SK-N-SH (cell line): ENCODE measurements at regions not wholly inside any gene's neighbourhood (a gene's known extent, or its start where the extent isn't known, plus 50 kb on each side); places are given as distances from the start of the nearest gene placed in this dataset.

Source experiments
- CTCF ChIA-PET: fragments of 300-600, 350-600 bp; formaldehyde crosslinking; extraction: SDS; loops from one replicate; lab custom pipeline; 2021; lab: Yijun Ruan, JAX
- POLR2A ChIA-PET: fragments of 350-600 bp; sonication (Branson Sonifier 250); formaldehyde crosslinking; extraction: SDS; loops from one replicate; lab custom pipeline; 2020; ENCODE audit warnings: antibody characterized with exemption, inconsistent platforms; lab: Yijun Ruan, JAX
- DNase-seq: peaks from one replicate; pipeline ENCODE4 v3.0.0; 2012
- H2AFZ ChIP-seq: fragments of 200-600 bp; sonication (generic); 2 replicates; pipeline ENCODE4 v1.8.1; 2016; ENCODE audit warnings: antibody characterized with exemption, mild to moderate bottlenecking, low read depth
- H3F3A ChIP-seq: fragments of 200-600 bp; sonication (generic); replicated peaks from 2 replicates; pipeline ENCODE3; 2016; ENCODE audit warnings: antibody characterized with exemption, mild to moderate bottlenecking; ENCODE audit not compliant: insufficient read depth
- H3K27ac ChIP-seq, 2 experiments: fragments of 200-500 bp in 1 of 2; fragments of 200-600 bp in 1 of 2; sonication (Bioruptor generic) in 1 of 2; sonication (generic), shearing (Covaris generic) in 1 of 2; 2 replicates each; pipeline versions ENCODE4 v1.5.1 to v1.6.1; 2014 to 2016; ENCODE audit warnings: low read depth in 2 of 2, inconsistent platforms in 1 of 2, low read length in 1 of 2, mild to moderate bottlenecking in 1 of 2, mixed read lengths in 1 of 2
- H3K27me3 ChIP-seq: fragments of 200-600 bp; sonication (generic), shearing (Covaris generic); 2 replicates; pipeline ENCODE4 v1.6.1; 2016; ENCODE audit warnings: mixed run types; ENCODE audit not compliant: insufficient read depth
- H3K36me3 ChIP-seq, 2 experiments: fragments of 200-500 bp in 1 of 2; fragments of 200-600 bp in 1 of 2; sonication (Bioruptor generic) in 1 of 2; sonication (generic) in 1 of 2; replicated peaks in 1 of 2; 2 replicates each; pipeline versions ENCODE3 to v1.5.1; 2014 to 2016; ENCODE audit warnings: low read length in 1 of 2, mild to moderate bottlenecking in 1 of 2; ENCODE audit not compliant: insufficient read depth in 2 of 2, control insufficient read depth in 1 of 2
- H3K4me1 ChIP-seq, 2 experiments: fragments of 200-500 bp in 1 of 2; fragments of 200-600 bp in 1 of 2; sonication (Bioruptor generic) in 1 of 2; sonication (generic), shearing (Covaris generic) in 1 of 2; 2 replicates each; pipeline versions ENCODE4 v1.5.1 to v1.6.1; 2014 to 2016; ENCODE audit warnings: low read depth in 1 of 2, low read length in 1 of 2, mixed run types in 1 of 2; ENCODE audit not compliant: insufficient read depth in 2 of 2, control insufficient read depth in 1 of 2
- H3K4me2 ChIP-seq: fragments of 200-600 bp; sonication (generic), shearing (Covaris generic); 2 replicates; pipeline ENCODE4 v1.6.1; 2017; ENCODE audit warnings: mixed run types
- H3K4me3 ChIP-seq, 2 experiments: fragments of 200-500 bp in 1 of 2; fragments of 200-600 bp in 1 of 2; sonication (Bioruptor generic) in 1 of 2; sonication (generic), shearing (Covaris generic) in 1 of 2; 2 replicates each; pipeline versions ENCODE4 v1.5.1 to v1.8.1; 2014 to 2016; ENCODE audit warnings: low read depth in 2 of 2, inconsistent platforms in 1 of 2, low read length in 1 of 2, mild to moderate bottlenecking in 1 of 2, mixed read lengths in 1 of 2, moderate library complexity in 1 of 2
- H3K79me2 ChIP-seq: fragments of 200-600 bp; sonication (generic); 2 replicates; pipeline ENCODE4 v1.8.1; 2017; ENCODE audit warnings: mild to moderate bottlenecking; ENCODE audit not compliant: insufficient read depth
- H3K9ac ChIP-seq: fragments of 200-600 bp; sonication (generic); 2 replicates; pipeline ENCODE4 v1.6.1; 2017; ENCODE audit warnings: mixed run types
- H3K9me2 ChIP-seq: fragments of 200-600 bp; sonication (generic); 2 replicates; pipeline ENCODE4 v1.6.1; 2017; ENCODE audit warnings: mixed run types
- H3K9me3 ChIP-seq: fragments of 200-600 bp; sonication (generic); 2 replicates; pipeline ENCODE4 v1.6.1; 2017; ENCODE audit warnings: mixed run types, mild to moderate bottlenecking, moderate library complexity
- H4K20me1 ChIP-seq: fragments of 200-600 bp; sonication (generic); 2 replicates; pipeline ENCODE4 v1.6.1; 2017; ENCODE audit warnings: mild to moderate bottlenecking, mixed run types; ENCODE audit not compliant: insufficient read depth
- CHD2 ChIP-seq: fragments of 150-350 bp; IDR thresholded peaks from 2 replicates; pipeline ENCODE4 v1.6.1; 2018; ENCODE audit warnings: low read length; ENCODE audit not compliant: partially characterized antibody
- FOXM1 ChIP-seq: IDR thresholded peaks from 2 replicates; pipeline ENCODE4 v1.4.0; 2012; ENCODE audit warnings: low read depth, mild to moderate bottlenecking
- GABPA ChIP-seq: IDR thresholded peaks from 2 replicates; pipeline ENCODE4 v1.4.0; 2012; ENCODE audit warnings: low read depth, mild to moderate bottlenecking
- GATA2 ChIP-seq: sonication (generic); formaldehyde crosslinking; IDR thresholded peaks from 2 replicates; pipeline ENCODE4 v1.5.0; 2020; ENCODE audit warnings: mild to moderate bottlenecking, missing genetic modification reagents
- JUND ChIP-seq: IDR thresholded peaks from 2 replicates; pipeline ENCODE4 v1.4.0; 2012
- NFIC ChIP-seq: IDR thresholded peaks from 2 replicates; pipeline ENCODE4 v1.4.0; 2012; ENCODE audit warnings: borderline replicate concordance
- NRF1 ChIP-seq: IDR thresholded peaks from 2 replicates; pipeline ENCODE4 v1.6.1; 2012; ENCODE audit warnings: low read depth, mild to moderate bottlenecking, low read length
- POLR2AphosphoS5 ChIP-seq: IDR thresholded peaks from 2 replicates; pipeline ENCODE4 v1.6.1; 2012; ENCODE audit warnings: low read depth, low read length
- REST ChIP-seq: IDR thresholded peaks from 2 replicates; pipeline ENCODE4 v1.6.1; 2012; ENCODE audit warnings: mild to moderate bottlenecking, low read depth, low read length, moderate library complexity
- RXRA ChIP-seq: IDR thresholded peaks from 2 replicates; pipeline ENCODE4 v1.4.0; 2012; ENCODE audit warnings: low read depth, mild to moderate bottlenecking, borderline replicate concordance
- WGBS: methylation state at CpG from one replicate; pipeline ENCODE4 v1.1.6; 2017; ENCODE audit warnings: low lambda C conversion rate; 5-methylcytosine and 5-hydroxymethylcytosine counted together

DNA sequence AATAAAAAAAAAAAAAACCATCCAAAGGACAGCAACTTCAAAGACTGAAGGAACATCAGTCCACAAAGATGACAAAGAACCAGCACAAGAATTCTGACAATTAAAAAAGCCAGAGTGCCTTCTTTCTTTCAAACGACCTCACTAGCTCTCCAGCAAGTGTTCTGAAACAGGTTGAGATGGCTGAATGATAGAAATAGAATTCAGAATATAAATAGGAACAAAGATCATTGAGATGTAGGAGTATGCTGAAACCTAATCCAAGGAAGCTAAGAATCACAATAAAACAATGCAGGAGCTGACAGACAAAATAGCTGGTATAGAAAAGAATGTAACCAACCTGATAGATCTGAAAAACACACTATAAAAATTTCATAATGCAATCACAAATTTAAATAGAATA is 218.2 kb downstream of the GIPC2 start:
- H4K20me1 ChIP-seq, result no peaks in the 10 kb centered on the region
- H3F3A ChIP-seq, result no peaks in the 10 kb centered on the region
- 8% methylated on average over 1 of the region's 1 CpG for WGBS
- ChIA-PET POLR2A (no interaction called here), CTCF (no interaction called here)
- 0 out of 2 replicates have a peak overlapping the region, but pooled peaks have one; percentile 29 for H2AFZ ChIP-seq
- TF ChIP-seq JUND, result no peak
- H3K9ac ChIP-seq, result no peak overlapping the region
- H3K4me2 ChIP-seq, result no peak overlapping the region
- no peak for DNase-seq
- H3K9me3 ChIP-seq, result no peaks in the 10 kb centered on the region
- H3K27ac ChIP-seq, result no peak overlapping the region
- no peaks in the 10 kb centered on the region for H3K79me2 ChIP-seq
- no peaks in the 10 kb centered on the region for H3K27me3 ChIP-seq
- no peaks in the 10 kb centered on the region for H3K9me2 ChIP-seq
- H3K4me1 ChIP-seq, result peaks cover 0 to 4% of the 10 kb centered on the region in 2 experiments; a peak in 1 of 4 replicates
- no peaks in the 10 kb centered on the region for H3K36me3 ChIP-seq
- H3K4me3 ChIP-seq, result no peak overlapping the region

GRCh38 chr1:78267513-78268218 is 221.9 kb downstream of the GIPC2 start:
- no peaks in the 10 kb centered on the region for H3K36me3 ChIP-seq
- 71% methylated on average over 3 of the region's 3 CpGs for WGBS
- no peak overlapping the region for H3K4me2 ChIP-seq
- ChIA-PET POLR2A (no interaction called here), CTCF (interaction anchor here (1.6 kb wide), 1 partner anchor 65 kb away, joined by 4 read pairs; no protein-coding TSS in a partner anchor)
- H3K9me3 ChIP-seq, result no peaks in the 10 kb centered on the region
- H3K27ac ChIP-seq, result no peak overlapping the region
- no peak for DNase-seq
- no peaks in the 10 kb centered on the region for H3F3A ChIP-seq
- H3K4me3 ChIP-seq, result no peak overlapping the region
- H2AFZ ChIP-seq, result no peak overlapping the region
- no peaks in the 10 kb centered on the region for H3K27me3 ChIP-seq
- TF ChIP-seq NFIC, result no peak
- TF ChIP-seq FOXM1, result no peak
- TF ChIP-seq NRF1, result no peak
- no peak for TF ChIP-seq CHD2
- no peak for TF ChIP-seq GABPA
- no peak for TF ChIP-seq GATA2
- TF ChIP-seq REST, result no peak
- no peak for TF ChIP-seq POLR2AphosphoS5
- TF ChIP-seq RXRA, result no peak
- no peaks in the 10 kb centered on the region for H3K79me2 ChIP-seq
- H4K20me1 ChIP-seq, result no peaks in the 10 kb centered on the region
- H3K9ac ChIP-seq, result no peak overlapping the region
- peaks cover 0 to 4% of the 10 kb centered on the region in 2 experiments; a peak in 1 of 4 replicates for H3K4me1 ChIP-seq
- no peaks in the 10 kb centered on the region for H3K9me2 ChIP-seq
